Smooth muscle cell (in vitro differentiated cells): ENCODE measurements at regions not wholly inside any gene's neighbourhood (a gene's known extent, or its start where the extent isn't known, plus 50 kb on each side); places are given as distances from the start of the nearest gene placed in this dataset.

Experiments used
- DNase-seq: peaks from one replicate; lab custom pipeline; 2025; ENCODE audit not compliant: unreplicated experiment; lab: John Stamatoyannopoulos, UW
- H2AFZ ChIP-seq: fragments of 200-600 bp; sonication (generic); 2 replicates; pipeline ENCODE4 v1.6.0; 2016; ENCODE audit warnings: antibody characterized with exemption, low read depth, mild to moderate bottlenecking
- H3F3A ChIP-seq: fragments of 200-600 bp; sonication (generic); 2 replicates; pipeline ENCODE4 v1.6.0; 2017; ENCODE audit warnings: antibody characterized with exemption, low read depth
- H3K27ac ChIP-seq: fragments of 200-600 bp; sonication (generic); 2 replicates; pipeline ENCODE4 v1.5.1; 2016; ENCODE audit warnings: low read depth, mild to moderate bottlenecking
- H3K27me3 ChIP-seq: fragments of 200-600 bp; sonication (generic); 2 replicates; pipeline ENCODE4 v1.6.1; 2016; ENCODE audit warnings: low read depth, mild to moderate bottlenecking
- H3K36me3 ChIP-seq: fragments of 200-600 bp; sonication (generic); 2 replicates; pipeline ENCODE4 v1.5.1; 2016; ENCODE audit warnings: low read depth
- H3K4me1 ChIP-seq: fragments of 200-600 bp; sonication (generic); 2 replicates; pipeline ENCODE4 v1.5.1; 2016; ENCODE audit warnings: low read depth
- H3K4me2 ChIP-seq: fragments of 200-600 bp; sonication (generic); 2 replicates; pipeline ENCODE4 v1.6.0; 2016; ENCODE audit warnings: mild to moderate bottlenecking
- H3K4me3 ChIP-seq: fragments of 200-600 bp; sonication (generic); 2 replicates; pipeline ENCODE4 v1.5.1; 2016; ENCODE audit warnings: mild to moderate bottlenecking
- H3K79me2 ChIP-seq: fragments of 200-600 bp; sonication (generic); 2 replicates; pipeline ENCODE4 v1.6.0; 2016; ENCODE audit warnings: low read depth, mild to moderate bottlenecking
- H3K9ac ChIP-seq: fragments of 200-600 bp; sonication (generic); 2 replicates; pipeline ENCODE4 v1.6.0; 2016; ENCODE audit warnings: low read depth
- H3K9me3 ChIP-seq: fragments of 200-600 bp; sonication (generic); replicated peaks from 2 replicates; pipeline ENCODE4 v1.5.1; 2016; ENCODE audit warnings: low read depth
- H4K20me1 ChIP-seq: fragments of 200-600 bp; sonication (generic); 2 replicates; pipeline ENCODE4 v1.6.0; 2016; ENCODE audit warnings: low read depth
- CTCF ChIP-seq: fragments of 200-600 bp; sonication (generic); IDR thresholded peaks from 2 replicates; pipeline ENCODE4 v1.5.1; 2017; ENCODE audit warnings: borderline replicate concordance, mild to moderate bottlenecking, antibody characterized with exemption; ENCODE audit not compliant: insufficient read depth, poor library complexity, severe bottlenecking
- WGBS: methylation state at CpG from one replicate; pipeline ENCODE4 v1.1.7; 2016; ENCODE audit warnings: low lambda C conversion rate; 5-methylcytosine and 5-hydroxymethylcytosine counted together

GRCh38 chr7:24214670-24215069 is 69.3 kb upstream of the NPY start:
- H3K9ac ChIP-seq, result no peak overlapping the region
- H3F3A ChIP-seq, result peaks cover 14% of the 10 kb centered on the region
- no peaks in the 10 kb centered on the region for H3K79me2 ChIP-seq
- H2AFZ ChIP-seq, result no peak overlapping the region
- no peaks in the 10 kb centered on the region for H3K4me1 ChIP-seq
- no peaks in the 10 kb centered on the region for H4K20me1 ChIP-seq
- no peaks in the 10 kb centered on the region for H3K36me3 ChIP-seq
- 23% methylated on average over 4 of the region's 4 CpGs for WGBS
- no peak overlapping the region for H3K4me3 ChIP-seq
- DNase-seq, result no peak
- H3K27ac ChIP-seq, result no peak overlapping the region
- no peaks in the 10 kb centered on the region for H3K9me3 ChIP-seq
- H3K27me3 ChIP-seq, result no peaks in the 10 kb centered on the region
- no peak for TF ChIP-seq CTCF
- H3K4me2 ChIP-seq, result peak overlapping the region; percentile 4

GRCh38 chr7:24216576-24217125 is 67.3 kb upstream of the NPY start:
- Histone ChIP-seq H3K4me1 (no peaks in the 10 kb centered on the region), H4K20me1 (no peaks in the 10 kb centered on the region), H3K4me3 (no peak overlapping the region), H3K9me3 (no peaks in the 10 kb centered on the region), H2AFZ (no peak overlapping the region), H3F3A (peaks cover 14% of the 10 kb centered on the region), H3K4me2 (peak overlapping the region; percentile 75), H3K36me3 (no peaks in the 10 kb centered on the region), H3K27me3 (no peaks in the 10 kb centered on the region), H3K27ac (peak overlapping the region; percentile 76), H3K9ac (no peak overlapping the region), H3K79me2 (no peaks in the 10 kb centered on the region)
- WGBS, result 82% methylated on average over 2 of the region's 2 CpGs
- no peak for DNase-seq
- TF ChIP-seq CTCF, result no peak

- Histone ChIP-seq H3K79me2 (no peaks in the 10 kb centered on the region), H3K36me3 (no peaks in the 10 kb centered on the region), H3K27ac (no peak overlapping the region), H3K9me3 (no peaks in the 10 kb centered on the region), H2AFZ (no peak overlapping the region), H3F3A (peaks cover 7% of the 10 kb centered on the region), H3K27me3 (no peaks in the 10 kb centered on the region), H3K9ac (no peak overlapping the region), H3K4me2 (no peak overlapping the region), H4K20me1 (no peaks in the 10 kb centered on the region), H3K4me3 (no peak overlapping the region), H3K4me1 (no peaks in the 10 kb centered on the region)
- WGBS, result 87% methylated on average over 2 of the region's 2 CpGs
- no peak for TF ChIP-seq CTCF
- DNase-seq, result no peak
Observed at GRCh38 chr7:24221500-24221899, 62.5 kb upstream of the NPY start.

GRCh38 chr7:24227068-24227467 is 56.9 kb upstream of the NPY start:
- DNase-seq, result no peak
- H3K4me1 ChIP-seq, result no peaks in the 10 kb centered on the region
- no peak overlapping the region for H3K27ac ChIP-seq
- no peak overlapping the region for H3K9ac ChIP-seq
- no peak overlapping the region for H2AFZ ChIP-seq
- no peak for TF ChIP-seq CTCF
- no peaks in the 10 kb centered on the region for H3K27me3 ChIP-seq
- no peaks in the 10 kb centered on the region for H4K20me1 ChIP-seq
- no peaks in the 10 kb centered on the region for H3K9me3 ChIP-seq
- H3F3A ChIP-seq, result no peaks in the 10 kb centered on the region
- H3K4me3 ChIP-seq, result no peak overlapping the region
- WGBS, result 59% methylated on average over 3 of the region's 3 CpGs
- no peak overlapping the region for H3K4me2 ChIP-seq
- no peaks in the 10 kb centered on the region for H3K79me2 ChIP-seq
- no peaks in the 10 kb centered on the region for H3K36me3 ChIP-seq
